Retina (tissue), 1 donor: ENCODE measurements at regions not wholly inside any gene's neighbourhood (a gene's known extent, or its start where the extent isn't known, plus 50 kb on each side); places are given as distances from the start of the nearest gene placed in this dataset.

ENCODE experiments used
- DNase-seq: peaks from one replicate; pipeline ENCODE4 v3.0.0-alpha.2; 2016

GRCh38 chr15:70172124-70172523 lies 74.4 kb upstream of the TLE3 start:
- no peak for DNase-seq

- DNase-seq: no peak
These were observed 73.7 kb upstream of the TLE3 start for GRCh38 chr15:70171256-70171886.

- no peak for DNase-seq
These were observed 72.5 kb upstream of the TLE3 start for GRCh38 chr15:70170096-70170699.

- no peak for DNase-seq
These were observed 71.4 kb upstream of the TLE3 start for GRCh38 chr15:70169147-70169546.

- DNase-seq: no peak
These were observed 69.4 kb upstream of the TLE3 start for GRCh38 chr15:70167155-70167554.

GRCh38 chr15:70166506-70167087 lies 68.9 kb upstream of the TLE3 start:
- peak; percentile 18 for DNase-seq

GRCh38 chr15:70165716-70166284 lies 68.1 kb upstream of the TLE3 start:
- DNase-seq: no peak

- DNase-seq: peak; percentile 72
These were observed 67.4 kb upstream of the TLE3 start for GRCh38 chr15:70164910-70165715.

- no peak for DNase-seq
These were observed 66.6 kb upstream of the TLE3 start for GRCh38 chr15:70164156-70164900.

GRCh38 chr15:70160803-70161565 lies 63.3 kb upstream of the TLE3 start:
- no peak for DNase-seq

GRCh38 chr15:70160267-70160666 lies 62.5 kb upstream of the TLE3 start:
- no peak for DNase-seq

- DNase-seq: no peak
These were observed 61.9 kb upstream of the TLE3 start for GRCh38 chr15:70159713-70160009.

- DNase-seq: no peak
These were observed 61.4 kb upstream of the TLE3 start for GRCh38 chr15:70159001-70159712.

- peak; percentile 38 for DNase-seq
These were observed 60.7 kb upstream of the TLE3 start for GRCh38 chr15:70158309-70159000.

- peak; percentile 74 for DNase-seq
These were observed 59.1 kb upstream of the TLE3 start for GRCh38 chr15:70156671-70157271.

- no peak for DNase-seq
These were observed 57.1 kb upstream of the TLE3 start for GRCh38 chr15:70154718-70155347.

- DNase-seq: peak; percentile 87
These were observed 56.4 kb upstream of the TLE3 start for GRCh38 chr15:70153921-70154717.

GRCh38 chr15:70152070-70152480 lies 54.4 kb upstream of the TLE3 start:
- peak; percentile 45 for DNase-seq

- DNase-seq: no peak
These were observed 53.7 kb upstream of the TLE3 start for GRCh38 chr15:70151462-70151861.
